Thoracic aorta (tissue), 2 donors: ENCODE measurements at regions not wholly inside any gene's neighbourhood (a gene's known extent, or its start where the extent isn't known, plus 50 kb on each side); places are given as distances from the start of the nearest gene placed in this dataset.

Source experiments
- ATAC-seq: fragments of 150-250 bp; one replicate; pipeline ENCODE4 v1.8.0; 2017; ENCODE audit warnings: low read depth; ENCODE audit not compliant: insufficient number of reproducible peaks, low FRiP score
- DNase-seq: peaks from one replicate; pipeline ENCODE4 v3.0.0-alpha.2; 2020; ENCODE audit warnings: low spot score
- H3K27ac ChIP-seq, 2 donors: fragments of 200-600 bp; sonication (generic); 1 replicate in 1 of 2; 2 replicates in 1 of 2; pipeline ENCODE4 v1.5.1; 2016; ENCODE audit warnings: mild to moderate bottlenecking in 2 of 2, moderate library complexity in 2 of 2
- H3K27me3 ChIP-seq: fragments of 200-600 bp; sonication (generic); replicated peaks from 2 replicates; pipeline ENCODE4 v1.6.0; 2016; ENCODE audit warnings: mild to moderate bottlenecking; ENCODE audit not compliant: insufficient read depth
- H3K36me3 ChIP-seq: fragments of 200-600 bp; sonication (generic); one replicate; pipeline ENCODE4 v1.5.1; 2016
- H3K4me1 ChIP-seq, 2 donors: fragments of 200-600 bp; sonication (generic); 1 replicate in 1 of 2; 2 replicates in 1 of 2; pipeline versions ENCODE4 v1.5.1 to v1.6.0; 2016; ENCODE audit warnings: low read depth in 2 of 2, mild to moderate bottlenecking in 1 of 2; ENCODE audit not compliant: control insufficient read depth in 1 of 2
- H3K4me3 ChIP-seq: fragments of 200-600 bp; sonication (generic); 2 replicates; pipeline ENCODE4 v1.5.1; 2016; ENCODE audit warnings: mild to moderate bottlenecking
- H3K9me3 ChIP-seq: fragments of 200-600 bp; sonication (generic); 2 replicates; pipeline ENCODE4 v1.5.1; 2016
- CTCF ChIP-seq: fragments of 200-600 bp; sonication (generic); IDR thresholded peaks from one replicate; pipeline ENCODE4 v1.5.1; 2019; ENCODE audit warnings: antibody characterized with exemption

- Histone ChIP-seq H3K36me3 (no peaks in the 10 kb centered on the region), H3K9me3 (no peaks in the 10 kb centered on the region), H3K4me3 (no peak overlapping the region), H3K27ac (no peak overlapping the region), H3K27me3 (no peaks in the 10 kb centered on the region), H3K4me1 (peaks cover 4 to 13% of the 10 kb centered on the region in 2 donors)
- DNase-seq (no peak), ATAC-seq (no peak)
- TF ChIP-seq CTCF, result no peak
Measured at GRCh38 chr5:145586661-145587307, 248.4 kb downstream of the PRELID2 start.

- Histone ChIP-seq H3K4me1 (peaks cover 4 to 13% of the 10 kb centered on the region in 2 donors), H3K4me3 (no peak overlapping the region), H3K9me3 (no peaks in the 10 kb centered on the region), H3K27me3 (no peaks in the 10 kb centered on the region), H3K27ac (no peak overlapping the region), H3K36me3 (no peaks in the 10 kb centered on the region)
- ATAC-seq (no peak), DNase-seq (no peak)
- no peak for TF ChIP-seq CTCF
Measured at GRCh38 chr5:145585443-145586148, 249.5 kb downstream of the PRELID2 start.

GRCh38 chr5:145579301-145579700, 255.8 kb downstream of the PRELID2 start:
- ATAC-seq (no peak), DNase-seq (no peak)
- Histone ChIP-seq H3K36me3 (no peaks in the 10 kb centered on the region), H3K27ac (no peak overlapping the region), H3K4me1 (no peaks in the 10 kb centered on the region), H3K4me3 (no peak overlapping the region), H3K27me3 (no peaks in the 10 kb centered on the region), H3K9me3 (peaks cover 5% of the 10 kb centered on the region)
- no peak for TF ChIP-seq CTCF

- DNase-seq, result no peak
- no peaks in the 10 kb centered on the region for H3K4me1 ChIP-seq
- no peak overlapping the region for H3K4me3 ChIP-seq
- no peaks in the 10 kb centered on the region for H3K36me3 ChIP-seq
- H3K9me3 ChIP-seq, result peaks cover 5% of the 10 kb centered on the region
- H3K27me3 ChIP-seq, result no peaks in the 10 kb centered on the region
- no peak overlapping the region for H3K27ac ChIP-seq
- no peak for TF ChIP-seq CTCF
- no peak for ATAC-seq
Measured at GRCh38 chr5:145574889-145575573, 260.1 kb downstream of the PRELID2 start.

- no peak for ATAC-seq
- no peaks in the 10 kb centered on the region for H3K36me3 ChIP-seq
Measured at GRCh38 chr5:145568581-145568980, 266.6 kb downstream of the PRELID2 start.

More at GRCh38 chr5:145568581-145568980, 266.6 kb downstream of the PRELID2 start:
- no peak for DNase-seq
- no peaks in the 10 kb centered on the region for H3K9me3 ChIP-seq
- no peak overlapping the region for H3K4me3 ChIP-seq
- H3K27me3 ChIP-seq, result no peaks in the 10 kb centered on the region
- H3K4me1 ChIP-seq, result no peaks in the 10 kb centered on the region
- no peak for TF ChIP-seq CTCF
- H3K27ac ChIP-seq, result no peak overlapping the region
